Urothelium cell line (cell line): ENCODE measurements at regions not wholly inside any gene's neighbourhood (a gene's known extent, or its start where the extent isn't known, plus 50 kb on each side); places are given as distances from the start of the nearest gene placed in this dataset.
A peak's percentile ranks its signal among the peaks of the same experiment; 100 is the strongest.
"Not testable (repeated sequence)": the region's sequence is repeated elsewhere in the genome, so short reads cannot be mapped to it uniquely, and the experiment has no call there.

Experiments
- DNase-seq: peaks from one replicate; pipeline ENCODE4 v3.0.0; 2011; ENCODE audit warnings: low spot score, mixed read lengths
- FAIRE-seq: peaks from 2 replicates; lab custom pipeline; 2011; peaks lifted over from hg19 to GRCh38; lab: Jason Lieb, UNC

GRCh38 chr2:231869704-231870103 is 56.5 kb downstream of the NPPC start:
- no peak for DNase-seq
- no peak for FAIRE-seq

GRCh38 chr2:231869016-231869415 is 57.2 kb downstream of the NPPC start:
- not testable (repeated sequence) for DNase-seq, FAIRE-seq

GRCh38 chr2:231866450-231866849 is 59.7 kb downstream of the NPPC start:
- no peak for DNase-seq
- no peak for FAIRE-seq

DNA sequence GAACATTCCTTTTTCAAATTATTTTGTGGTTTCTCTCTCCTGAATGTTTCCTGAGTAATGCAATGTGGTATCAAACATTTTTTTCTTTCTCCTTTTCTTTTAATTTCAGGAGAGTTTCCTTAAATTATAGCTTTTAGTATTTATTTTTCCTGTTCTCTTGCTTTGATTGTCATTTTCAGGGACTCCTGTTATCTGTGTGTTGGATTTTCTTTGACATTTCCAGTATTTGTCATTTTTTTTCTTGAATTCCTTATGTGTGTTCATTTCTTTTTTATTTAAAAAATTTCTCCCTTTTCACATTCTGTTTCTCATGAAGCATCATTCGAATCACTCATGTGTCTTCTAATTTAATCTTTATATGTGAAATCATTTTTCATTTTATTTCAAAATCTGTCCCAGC is 61.0 kb downstream of the NPPC start:
- FAIRE-seq (no peak), DNase-seq (no peak)

GRCh38 chr2:231862071-231862470 is 64.1 kb downstream of the NPPC start:
- DNase-seq = no peak
- peak; percentile 44 for FAIRE-seq

DNA sequence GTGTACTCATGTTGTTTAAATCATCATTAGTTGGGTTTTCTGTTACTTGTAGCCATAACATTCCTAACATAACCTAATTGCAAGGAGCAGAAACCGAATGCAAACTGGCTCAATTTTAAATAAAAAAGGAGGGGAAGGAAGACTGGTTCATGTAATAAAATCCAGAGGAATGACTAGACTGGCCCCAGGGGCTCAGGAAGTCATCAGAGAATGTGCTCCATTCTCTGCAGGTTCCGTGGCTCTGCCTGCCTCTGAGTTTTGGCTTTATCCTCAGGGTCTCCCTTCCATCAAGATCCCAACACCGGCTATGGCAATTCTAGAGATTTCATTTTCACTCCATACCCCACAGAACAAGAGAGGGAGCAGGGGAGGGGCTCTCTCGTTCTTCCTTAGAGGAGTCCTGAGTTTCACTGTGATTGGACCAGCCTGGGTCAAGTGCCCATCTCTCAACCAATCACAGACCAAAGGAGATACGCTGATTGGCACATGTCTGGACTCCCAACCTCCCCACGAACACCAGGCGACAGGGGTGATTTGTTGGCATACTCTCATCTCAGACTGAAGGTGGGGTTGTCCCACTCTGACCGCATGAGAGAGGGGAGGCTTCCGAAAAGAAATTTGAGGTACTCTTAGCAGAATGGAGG is 64.8 kb downstream of the NPPC start:
- DNase-seq (no peak), FAIRE-seq (no peak)
